ENCODE measurements at regions not wholly inside any gene's neighbourhood (a gene's known extent, or its start where the extent isn't known, plus 50 kb on each side); places are given as distances from the start of the nearest gene placed in this dataset.

GRCh38 chr2:4515871-4516761, 812.7 kb downstream of the DCDC2C start:
- DNase-seq = no peak

GRCh38 chr2:4518596-4518995, 815.2 kb downstream of the DCDC2C start:
- no peak for DNase-seq

GRCh38 chr2:4522498-4523421, 819.4 kb downstream of the DCDC2C start:
- no peak for DNase-seq

- DNase-seq = no peak
Measured at GRCh38 chr2:4527416-4527815, 824.0 kb downstream of the DCDC2C start.

GRCh38 chr2:4528246-4528645, 824.9 kb downstream of the DCDC2C start:
- no peak for DNase-seq

GRCh38 chr2:4528773-4529172, 825.4 kb downstream of the DCDC2C start:
- DNase-seq = no peak

GRCh38 chr2:4529738-4530137, 826.4 kb downstream of the DCDC2C start:
- no peak for DNase-seq

GRCh38 chr2:4530231-4530630, 826.9 kb downstream of the DCDC2C start:
- DNase-seq = no peak

GRCh38 chr2:4533806-4534205, 830.4 kb downstream of the DCDC2C start:
- DNase-seq = no peak

- DNase-seq = no peak
Measured at GRCh38 chr2:4539121-4539520, 835.7 kb downstream of the DCDC2C start.

GRCh38 chr2:4549666-4550210, 846.4 kb downstream of the DCDC2C start:
- DNase-seq = no peak

GRCh38 chr2:4551691-4552474, 848.5 kb downstream of the DCDC2C start:
- no peak for DNase-seq

GRCh38 chr2:4553241-4553640, 849.9 kb downstream of the DCDC2C start:
- DNase-seq = no peak

- no peak for DNase-seq
Measured at GRCh38 chr2:4556135-4556896, 852.9 kb downstream of the DCDC2C start.

GRCh38 chr2:4561196-4561595, 857.8 kb downstream of the DCDC2C start:
- no peak for DNase-seq

GRCh38 chr2:4576075-4576474, 872.7 kb downstream of the DCDC2C start:
- DNase-seq = no peak

GRCh38 chr2:4579977-4580376, 876.6 kb downstream of the DCDC2C start:
- DNase-seq = no peak

GRCh38 chr2:4585057-4585635, 881.8 kb downstream of the DCDC2C start:
- DNase-seq = no peak

- no peak for DNase-seq
Measured at GRCh38 chr2:4588606-4589005, 885.2 kb downstream of the DCDC2C start.

GRCh38 chr2:4591261-4591660, 887.9 kb downstream of the DCDC2C start:
- DNase-seq = no peak

GRCh38 chr2:4597400-4597799, 894.0 kb downstream of the DCDC2C start:
- DNase-seq = no peak

GRCh38 chr2:4604767-4605166, 901.4 kb downstream of the DCDC2C start:
- DNase-seq = no peak
